Fibroblast of lung (primary cell): ENCODE measurements at regions not wholly inside any gene's neighbourhood (a gene's known extent, or its start where the extent isn't known, plus 50 kb on each side); places are given as distances from the start of the nearest gene placed in this dataset.
"Not testable (repeated sequence)": the region's sequence is repeated elsewhere in the genome, so short reads cannot be mapped to it uniquely, and the experiment has no call there.

Experiments
- CTCF ChIP-seq, 2 donors: IDR thresholded peaks in 1 of 2; conservative IDR thresholded peaks in 1 of 2; 1 replicate in 1 of 2; 2 replicates in 1 of 2; pipeline ENCODE4 v1.5.1; 2011 to 2012; ENCODE audit warnings: low read length in 2 of 2, control low read depth in 1 of 2, inconsistent platforms in 1 of 2, low read depth in 1 of 2, mild to moderate bottlenecking in 1 of 2
- EZH2 ChIP-seq: IDR thresholded peaks from 2 replicates; pipeline ENCODE4 v1.5.1; 2012; ENCODE audit warnings: low read length, control low read depth, mild to moderate bottlenecking; ENCODE audit errors: missing control alignments

- not testable (repeated sequence) for TF ChIP-seq EZH2; CTCF (conservative IDR thresholded peaks at IDR 0.05 in 1 of 2, IDR thresholded peaks at IDR 0.05 in 1 of 2; ENCODE audit: low read depth in 1 of 2, low read length in 2 of 2)
Observed at GRCh38 chr1:234815295-234815815, 205.4 kb upstream of the IRF2BP2 start.
